H9 (cell line): ENCODE measurements at regions not wholly inside any gene's neighbourhood (a gene's known extent, or its start where the extent isn't known, plus 50 kb on each side); places are given as distances from the start of the nearest gene placed in this dataset.

Experiments
- DNase-seq: peaks from one replicate; pipeline ENCODE4 v3.0.0-alpha.2; 2017
- H2AFZ ChIP-seq: one replicate; pipeline ENCODE4 v1.6.1; 2013; ENCODE audit warnings: mild to moderate bottlenecking, low read length, control low read depth, moderate library complexity
- H2AK5ac ChIP-seq: 2 replicates; pipeline ENCODE4 v1.6.1; 2013; ENCODE audit warnings: low read length, control low read depth, mixed read lengths; ENCODE audit not compliant: insufficient read length
- H2BK120ac ChIP-seq: one replicate; pipeline ENCODE4 v1.6.1; 2013; ENCODE audit warnings: low read depth, mild to moderate bottlenecking, low read length, control low read depth, inconsistent platforms; ENCODE audit not compliant: poor library complexity, severe bottlenecking
- H2BK12ac ChIP-seq: 2 replicates; pipeline ENCODE4 v1.6.1; 2013; ENCODE audit warnings: low read length, control low read depth, mixed read lengths, low read depth; ENCODE audit not compliant: insufficient read length
- H2BK15ac ChIP-seq: 2 replicates; pipeline ENCODE4 v1.6.1; 2013; ENCODE audit warnings: low read depth, low read length, control low read depth
- H2BK20ac ChIP-seq: one replicate; pipeline ENCODE4 v1.6.1; 2013; ENCODE audit warnings: low read depth, mild to moderate bottlenecking, low read length, control low read depth, inconsistent platforms; ENCODE audit not compliant: poor library complexity, severe bottlenecking
- H2BK5ac ChIP-seq: 2 replicates; pipeline ENCODE4 v1.6.1; 2013; ENCODE audit warnings: low read length, control low read depth, mixed read lengths; ENCODE audit not compliant: insufficient read length
- H3K14ac ChIP-seq: 2 replicates; pipeline ENCODE4 v1.6.1; 2013; ENCODE audit warnings: low read length, control low read depth; ENCODE audit not compliant: insufficient read depth
- H3K18ac ChIP-seq: 2 replicates; pipeline ENCODE4 v1.6.1; 2013; ENCODE audit warnings: low read depth, mild to moderate bottlenecking, mixed read lengths, low read length, control low read depth; ENCODE audit not compliant: insufficient read length
- H3K23ac ChIP-seq: 2 replicates; pipeline ENCODE4 v1.6.1; 2013; ENCODE audit warnings: low read length, control low read depth, mixed read lengths, low read depth; ENCODE audit not compliant: insufficient read length
- H3K23me2 ChIP-seq: 2 replicates; pipeline ENCODE4 v1.6.1; 2013; ENCODE audit warnings: low read depth, mild to moderate bottlenecking, mixed read lengths, low read length, control low read depth; ENCODE audit not compliant: insufficient read length, poor library complexity, severe bottlenecking
- H3K27ac ChIP-seq: 2 replicates; pipeline ENCODE4 v1.5.1; 2013; ENCODE audit warnings: low read length, control low read depth, mixed read lengths, low read depth; ENCODE audit not compliant: insufficient read length
- H3K27me3 ChIP-seq: 2 replicates; pipeline ENCODE4 v1.6.1; 2013; ENCODE audit warnings: low read length, control low read depth, inconsistent platforms; ENCODE audit not compliant: insufficient read depth
- H3K4ac ChIP-seq: 2 replicates; pipeline ENCODE4 v1.6.1; 2013; ENCODE audit warnings: low read depth, mild to moderate bottlenecking, control low read depth, inconsistent platforms, low read length, moderate library complexity
- H3K4me1 ChIP-seq: 2 replicates; pipeline ENCODE4 v1.6.1; 2013; ENCODE audit warnings: low read length, control low read depth, inconsistent platforms; ENCODE audit not compliant: insufficient read depth
- H3K4me2 ChIP-seq: 2 replicates; pipeline ENCODE4 v1.6.1; 2013; ENCODE audit warnings: low read length, control low read depth, mixed read lengths; ENCODE audit not compliant: insufficient read length, insufficient read depth
- H3K56ac ChIP-seq: 2 replicates; pipeline ENCODE4 v1.6.1; 2013; ENCODE audit warnings: low read depth, mild to moderate bottlenecking, mixed read lengths, low read length, control low read depth; ENCODE audit not compliant: insufficient read length
- H3K79me1 ChIP-seq: 2 replicates; pipeline ENCODE4 v1.6.1; 2013; ENCODE audit warnings: low read depth, mild to moderate bottlenecking, moderate library complexity, low read length, control low read depth, inconsistent platforms; ENCODE audit not compliant: insufficient read depth, poor library complexity, severe bottlenecking
- H3K79me2 ChIP-seq: 2 replicates; pipeline ENCODE4 v1.6.1; 2013; ENCODE audit warnings: low read length, control low read depth, inconsistent platforms; ENCODE audit not compliant: insufficient read depth
- H3K9ac ChIP-seq: 2 replicates; pipeline ENCODE4 v1.6.1; 2013; ENCODE audit warnings: low read length, control low read depth, mixed read lengths; ENCODE audit not compliant: insufficient read length; ENCODE audit errors: extremely low read depth
- H3K9me3 ChIP-seq: one replicate; pipeline ENCODE4 v1.6.1; 2013; ENCODE audit warnings: low read depth, low read length, inconsistent platforms; ENCODE audit not compliant: control insufficient read depth
- H3T11ph ChIP-seq: one replicate; pipeline ENCODE4 v1.6.1; 2013; ENCODE audit warnings: mild to moderate bottlenecking, low read length, control low read depth, inconsistent platforms
- H4K20me1 ChIP-seq: one replicate; pipeline ENCODE4 v1.6.1; 2013; ENCODE audit not compliant: control insufficient read depth, insufficient read length, insufficient read depth
- H4K5ac ChIP-seq: 2 replicates; pipeline ENCODE4 v1.6.1; 2013; ENCODE audit warnings: low read depth, mild to moderate bottlenecking, mixed read lengths, low read length, control low read depth; ENCODE audit not compliant: insufficient read length
- H4K8ac ChIP-seq: replicated peaks from 2 replicates; pipeline ENCODE4 v1.6.1; 2013; ENCODE audit warnings: low read length, control low read depth, mixed read lengths, low read depth; ENCODE audit not compliant: insufficient read length
- H4K91ac ChIP-seq: 2 replicates; pipeline ENCODE4 v1.6.1; 2013; ENCODE audit warnings: low read depth, mild to moderate bottlenecking, moderate library complexity, mixed read lengths, low read length, control low read depth; ENCODE audit not compliant: insufficient read length
- H3K27ac Mint-ChIP-seq, 3 experiments: 2 replicates in 2 of 3; 3 replicates in 1 of 3; pipeline ENCODE4 v1.8.0; 2020 to 2021; ENCODE audit warnings: mixed read lengths in 3 of 3, mild to moderate bottlenecking in 1 of 3, moderate library complexity in 1 of 3
- H3K27me3 Mint-ChIP-seq: 2 replicates; pipeline ENCODE4 v1.8.0; 2021; ENCODE audit warnings: low read depth, mild to moderate bottlenecking, moderate library complexity, mixed read lengths
- H3K36me3 Mint-ChIP-seq, 3 experiments: 2 replicates in 2 of 3; 3 replicates in 1 of 3; pipeline ENCODE4 v1.8.0; 2020 to 2021; ENCODE audit warnings: low read depth in 3 of 3, mixed read lengths in 3 of 3; ENCODE audit not compliant: insufficient read depth in 1 of 3
- H3K4me1 Mint-ChIP-seq, 2 experiments: 2 replicates each; pipeline ENCODE4 v1.8.0; 2020; ENCODE audit warnings: mixed read lengths in 2 of 2
- H3K4me3 Mint-ChIP-seq, 2 experiments: 2 replicates in 1 of 2; 3 replicates in 1 of 2; pipeline ENCODE4 v1.8.0; 2020 to 2021; ENCODE audit warnings: mild to moderate bottlenecking in 2 of 2, mixed read lengths in 2 of 2, moderate library complexity in 1 of 2
- H3K9me3 Mint-ChIP-seq, 2 experiments: 2 replicates in 1 of 2; 3 replicates in 1 of 2; pipeline ENCODE4 v1.8.0; 2020; ENCODE audit warnings: mild to moderate bottlenecking in 2 of 2, mixed read lengths in 2 of 2, moderate library complexity in 1 of 2
- CTCF ChIP-seq: fragments of 200-600 bp; sonication (generic); conservative IDR thresholded peaks from 3 replicates; pipeline ENCODE4 v1.8.0; 2021; ENCODE audit warnings: antibody characterized with exemption, mild to moderate bottlenecking
- WGBS: extraction: QIAGEN DNeasy Blood & Tissue Kit; methylation state at CpG from one replicate; pipeline ENCODE4 v1.1.7; 2013; ENCODE audit warnings: missing lambda C conversion rate, low lambda C conversion rate, mixed read lengths; ENCODE audit not compliant: insufficient read length; ENCODE audit errors: extremely low coverage; 5-methylcytosine and 5-hydroxymethylcytosine counted together

DNA sequence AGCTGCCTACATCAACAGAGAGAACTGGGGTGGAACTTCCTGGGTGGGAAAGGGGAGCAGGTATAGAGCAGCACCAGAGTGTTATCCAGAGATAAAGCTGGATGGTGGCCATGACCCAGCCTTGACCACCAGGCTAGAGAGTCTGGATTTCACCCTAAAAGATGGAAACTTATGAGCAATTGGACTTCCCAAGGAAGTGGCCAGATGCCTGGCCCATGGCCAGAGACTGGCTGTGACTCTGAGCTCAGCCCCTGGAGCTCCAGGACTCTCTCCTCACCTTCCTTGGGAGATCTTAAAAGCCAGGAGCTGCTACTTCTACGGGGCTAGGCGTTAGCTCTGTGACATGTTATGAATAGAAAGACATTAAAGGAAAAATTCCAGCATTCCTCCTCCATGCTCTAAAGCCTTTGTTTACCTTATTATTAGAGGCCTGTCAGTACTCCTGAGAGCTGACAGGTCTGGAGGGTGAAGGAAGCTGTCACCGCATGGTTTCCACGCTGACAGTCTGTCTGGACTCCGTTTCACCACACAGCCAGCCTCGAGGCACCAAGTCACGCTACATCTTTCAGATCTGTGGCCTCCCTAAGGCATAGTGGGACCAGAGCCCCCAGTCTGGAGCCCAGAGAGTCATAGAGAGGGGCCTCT lies 260.0 kb upstream of the SIX2 start:
- peak overlapping the region in 1 of 3 experiments; percentile 29; a peak in 1 of 7 replicates for H3K27ac Mint-ChIP-seq
- H2AFZ ChIP-seq: no peak overlapping the region
- H4K91ac ChIP-seq: no peak overlapping the region
- no peak for DNase-seq
- peaks cover 5% of the 10 kb centered on the region for H3K27me3 Mint-ChIP-seq
- peaks cover 14 to 17% of the 10 kb centered on the region in 2 experiments for H3K4me1 Mint-ChIP-seq
- no peaks in the 10 kb centered on the region for H3K9me3 ChIP-seq
- H3K23ac ChIP-seq: no peak overlapping the region
- H3K14ac ChIP-seq: no peak overlapping the region
- no peak overlapping the region for H3K56ac ChIP-seq
- no peak overlapping the region for H2AK5ac ChIP-seq
- no CpG with 5 or more reads among the region's 7 CpGs for WGBS
- TF ChIP-seq CTCF: no peak
- no peak overlapping the region for H4K8ac ChIP-seq
- peaks cover 0 to 6% (median 0%) of the 10 kb centered on the region in 3 experiments; a peak in 1 of 7 replicates for H3K36me3 Mint-ChIP-seq
- H3K4me3 Mint-ChIP-seq: no peak overlapping the region
- no peaks in the 10 kb centered on the region for H3K4me1 ChIP-seq
- H4K5ac ChIP-seq: no peak overlapping the region
- H3T11ph ChIP-seq: no peak overlapping the region
- H2BK12ac ChIP-seq: no peak overlapping the region
- H3K79me1 ChIP-seq: no peaks in the 10 kb centered on the region
- H3K27me3 ChIP-seq: no peaks in the 10 kb centered on the region
- no peaks in the 10 kb centered on the region for H3K23me2 ChIP-seq
- H3K4me2 ChIP-seq: no peak overlapping the region
- H3K18ac ChIP-seq: no peak overlapping the region
- 0 out of 5 replicates have a peak, but pooled peaks cover 0 to 3% of the 10 kb centered on the region in 2 experiments for H3K9me3 Mint-ChIP-seq
- H2BK20ac ChIP-seq: no peak overlapping the region
- no peak overlapping the region for H3K27ac ChIP-seq
- H2BK120ac ChIP-seq: no peak overlapping the region
- H4K20me1 ChIP-seq: no peaks in the 10 kb centered on the region
- H2BK5ac ChIP-seq: no peak overlapping the region
- no peak overlapping the region for H2BK15ac ChIP-seq
- H3K9ac ChIP-seq: no peak overlapping the region
- H3K4ac ChIP-seq: no peak overlapping the region
- no peaks in the 10 kb centered on the region for H3K79me2 ChIP-seq
